ENCODE measurements at regions not wholly inside any gene's neighbourhood (a gene's known extent, or its start where the extent isn't known, plus 50 kb on each side); places are given as distances from the start of the nearest gene placed in this dataset.

DNA sequence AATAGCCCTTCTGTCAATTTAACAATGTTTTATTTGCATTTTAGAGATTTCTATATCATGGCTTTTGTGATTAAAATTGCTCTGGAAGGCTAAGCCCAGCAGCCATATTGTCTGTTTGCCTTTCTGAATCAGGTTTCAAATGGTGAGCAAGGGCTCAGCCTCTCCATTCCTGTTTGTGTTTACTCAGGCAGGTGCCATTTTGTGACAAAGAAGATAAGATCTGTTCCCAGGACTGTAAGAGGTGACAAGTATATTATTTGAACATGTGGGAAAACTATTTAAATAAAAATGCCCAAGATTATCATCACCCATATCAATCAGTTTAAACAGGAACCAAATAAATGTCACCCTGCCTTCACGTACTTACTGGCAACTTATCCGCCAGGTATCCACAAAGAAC, 641.3 kb upstream of the KLF4 start:
- TF ChIP-seq ZNF24 (tag by site-specific recombination; IDR thresholded peaks at IDR 0.05) (no peak), REST (tag by site-specific recombination; IDR thresholded peaks at IDR 0.05) (no peak), ZFP41 (tag by site-specific recombination; IDR thresholded peaks at IDR 0.05; ENCODE audit: borderline replicate concordance) (no peak), MEIS1 (CRISPR knock-in tag; IDR thresholded peaks at IDR 0.05; ENCODE audit: borderline replicate concordance) (no peak), ZNF292 (tag by site-specific recombination; IDR thresholded peaks at IDR 0.05; ENCODE audit: borderline replicate concordance, low read depth) (no peak)
